ENCODE measurements at regions not wholly inside any gene's neighbourhood (a gene's known extent, or its start where the extent isn't known, plus 50 kb on each side); places are given as distances from the start of the nearest gene placed in this dataset.
"Not testable (repeated sequence)": the region's sequence is repeated elsewhere in the genome, so short reads cannot be mapped to it uniquely, and the experiment has no call there.

DNA sequence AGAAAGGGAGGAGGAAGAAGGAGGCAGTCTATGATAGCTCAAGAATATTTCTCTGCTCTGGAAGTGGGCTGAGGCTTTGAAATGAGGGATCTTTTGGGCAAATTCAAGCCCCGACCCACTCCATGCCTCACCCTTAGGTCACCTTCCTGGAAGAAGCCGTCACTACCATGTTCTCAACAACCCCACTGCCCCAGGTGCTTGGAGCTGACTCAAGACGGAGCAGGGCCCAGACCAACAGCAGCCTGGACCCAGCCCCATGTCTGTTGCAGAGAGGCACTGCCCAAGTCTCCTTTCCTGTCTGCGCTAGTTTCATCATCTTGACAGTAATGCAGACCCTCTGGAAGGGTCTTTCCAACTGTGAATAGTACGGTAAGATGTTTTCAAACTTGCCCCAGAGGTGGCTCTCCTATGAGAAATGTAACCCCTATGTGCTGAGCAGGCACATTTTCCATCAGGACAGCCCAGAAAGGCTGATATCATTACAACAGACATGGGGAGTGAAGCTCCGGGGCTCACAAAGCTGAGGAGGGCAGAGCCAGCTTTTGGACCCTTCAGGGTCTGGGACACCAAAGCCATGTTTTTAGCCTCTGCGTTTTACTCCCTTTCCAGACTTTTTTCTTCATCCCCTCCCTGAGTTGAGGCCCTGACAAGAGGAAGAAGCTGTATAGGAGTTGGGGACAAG is 128.2 kb upstream of the LARP1 start:
- DNase-seq (ENCODE audit: extremely low read depth in 1 of 2, low read depth in 1 of 2): no peak

DNA sequence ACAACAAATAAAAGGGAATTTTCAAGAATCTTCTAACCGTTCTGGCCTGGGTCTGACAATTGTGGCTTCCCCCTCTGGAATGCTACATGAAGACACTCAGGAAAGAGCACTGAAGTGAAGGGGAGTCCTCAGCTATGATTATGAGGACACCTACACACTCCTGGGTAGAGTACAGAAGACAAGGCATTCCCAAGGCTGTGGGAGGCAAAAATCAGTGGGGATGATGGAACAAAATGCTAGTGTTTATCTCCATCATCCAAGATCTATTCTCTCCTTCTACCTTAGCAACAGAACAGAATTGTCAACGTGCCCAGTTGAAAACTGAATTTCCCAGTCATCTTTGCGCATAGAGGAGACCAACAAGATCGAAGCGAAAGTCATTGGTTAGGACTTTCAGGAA is 130.1 kb upstream of the LARP1 start:
- no peak for DNase-seq (ENCODE audit: extremely low read depth in 1 of 2, low read depth in 1 of 2)

DNA sequence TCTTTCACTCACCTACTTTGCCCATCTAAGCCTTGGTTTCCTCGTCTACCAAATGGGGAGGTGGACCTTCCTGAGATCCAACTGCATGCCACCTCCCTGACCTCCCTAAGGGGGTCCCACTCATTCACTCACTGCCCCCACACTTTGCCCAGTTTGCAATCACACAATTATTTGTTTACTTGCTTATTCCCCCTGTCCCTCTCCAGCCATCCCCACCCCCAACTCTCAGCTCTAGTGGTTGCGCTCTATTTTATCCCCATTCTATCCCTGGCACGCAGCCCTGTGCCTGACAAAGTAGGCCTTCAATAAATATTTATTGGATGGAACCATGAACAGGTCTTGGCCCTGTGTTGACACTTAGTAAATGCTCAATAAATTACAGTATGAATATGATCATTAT is 130.8 kb upstream of the LARP1 start:
- no peak for DNase-seq (ENCODE audit: extremely low read depth in 1 of 2, low read depth in 1 of 2)

DNA sequence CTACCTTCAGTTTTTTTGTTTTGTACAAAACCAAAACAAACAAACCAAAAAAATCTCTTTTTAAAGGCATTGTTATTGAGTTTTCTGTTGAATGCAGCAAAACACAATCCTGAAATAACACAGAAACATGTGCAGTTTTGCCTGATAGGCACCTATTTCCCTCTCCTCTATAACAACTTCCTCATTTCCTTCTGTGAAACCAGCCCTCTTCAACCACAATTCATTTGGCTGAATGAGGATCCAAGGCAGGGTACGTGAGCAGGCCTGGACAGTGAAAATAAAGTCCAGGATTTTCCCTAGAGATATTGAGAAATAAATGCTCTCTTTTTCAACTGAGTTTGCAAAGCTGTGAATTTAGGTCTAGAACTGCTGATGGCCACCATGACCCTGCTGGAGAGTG is 134.8 kb upstream of the LARP1 start:
- no peak for DNase-seq (ENCODE audit: extremely low read depth in 1 of 2, low read depth in 1 of 2)

DNA sequence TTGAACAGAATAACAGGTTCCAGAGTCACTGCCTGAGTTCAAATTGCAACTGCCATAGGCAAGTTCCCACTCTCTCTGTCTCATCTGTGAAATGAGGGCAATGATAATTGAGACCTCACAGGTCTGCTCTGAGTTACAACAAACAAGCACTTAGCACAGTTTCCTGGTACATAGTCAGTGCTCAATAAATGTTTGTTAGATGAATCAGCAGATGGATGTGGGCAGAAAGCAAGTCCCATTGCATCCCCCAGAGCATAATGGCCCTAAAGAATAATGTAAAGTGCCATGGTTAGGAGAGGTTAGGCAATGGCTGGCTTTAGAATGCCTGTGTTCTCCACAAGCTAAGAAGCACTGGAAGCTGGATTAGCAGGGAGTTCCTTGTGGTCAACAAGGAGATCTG is 136.5 kb upstream of the LARP1 start:
- DNase-seq (ENCODE audit: extremely low read depth in 1 of 2, low read depth in 1 of 2): no peak

DNA sequence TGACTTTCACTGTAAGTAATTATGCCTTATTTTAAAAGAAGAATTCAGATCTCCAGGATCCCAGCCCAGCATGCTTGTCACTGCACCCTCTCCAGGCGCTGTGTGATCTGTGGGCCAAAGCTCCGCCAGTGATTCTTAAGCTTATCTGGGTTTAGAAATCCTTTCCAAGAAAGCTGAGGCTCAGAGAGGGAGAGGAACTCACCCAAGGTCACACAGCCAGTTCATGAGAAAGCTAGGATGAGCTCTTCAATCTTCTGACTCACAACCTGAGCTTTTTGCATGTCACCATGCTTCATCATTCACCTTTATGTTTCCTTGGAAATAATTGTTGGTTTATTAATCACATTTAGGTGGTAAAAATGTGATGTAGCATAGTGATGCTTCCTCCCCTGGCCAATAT is 136.6 kb upstream of the HAND1 start:
- no peak for DNase-seq (ENCODE audit: extremely low read depth in 1 of 2, low read depth in 1 of 2)

DNA sequence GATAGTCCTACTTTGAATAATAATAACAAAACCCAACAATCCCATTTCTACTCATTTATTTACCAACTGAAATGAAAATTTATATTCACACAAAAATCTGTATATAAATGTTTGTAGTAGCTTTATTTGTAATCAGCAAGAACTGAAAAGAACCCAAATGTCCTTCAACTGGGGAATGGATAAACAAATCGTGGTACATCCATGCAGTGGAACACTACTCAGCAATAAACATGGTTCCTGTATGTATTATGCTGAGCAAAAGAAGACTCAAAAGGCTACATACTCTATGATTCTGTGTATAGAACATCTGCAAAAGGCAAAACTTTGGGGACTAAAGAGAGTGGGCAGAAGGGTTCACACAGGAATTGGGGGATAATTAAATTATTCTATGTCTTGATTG is 136.1 kb upstream of the HAND1 start:
- no peak for DNase-seq (ENCODE audit: extremely low read depth in 1 of 2, low read depth in 1 of 2)

DNA sequence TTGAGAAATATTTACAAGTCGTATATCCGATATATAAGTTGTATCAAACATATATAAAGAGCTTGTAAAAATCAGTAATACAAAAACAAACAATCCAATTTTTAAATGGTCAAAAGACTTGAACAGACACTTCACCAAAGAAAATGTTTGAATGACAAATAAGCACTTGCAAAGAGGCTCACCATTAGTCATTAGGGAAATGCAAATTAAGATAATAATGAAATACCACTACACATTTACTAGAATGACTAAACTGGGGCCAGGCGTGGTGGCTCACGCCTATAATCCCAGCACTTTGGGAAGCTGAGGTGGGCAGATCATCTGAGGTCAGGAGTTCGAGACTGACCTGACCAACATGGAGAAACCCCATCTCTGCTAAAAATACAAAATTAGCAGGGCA is 134.6 kb upstream of the HAND1 start:
- DNase-seq (ENCODE audit: extremely low read depth in 1 of 2, low read depth in 1 of 2): no peak

DNA sequence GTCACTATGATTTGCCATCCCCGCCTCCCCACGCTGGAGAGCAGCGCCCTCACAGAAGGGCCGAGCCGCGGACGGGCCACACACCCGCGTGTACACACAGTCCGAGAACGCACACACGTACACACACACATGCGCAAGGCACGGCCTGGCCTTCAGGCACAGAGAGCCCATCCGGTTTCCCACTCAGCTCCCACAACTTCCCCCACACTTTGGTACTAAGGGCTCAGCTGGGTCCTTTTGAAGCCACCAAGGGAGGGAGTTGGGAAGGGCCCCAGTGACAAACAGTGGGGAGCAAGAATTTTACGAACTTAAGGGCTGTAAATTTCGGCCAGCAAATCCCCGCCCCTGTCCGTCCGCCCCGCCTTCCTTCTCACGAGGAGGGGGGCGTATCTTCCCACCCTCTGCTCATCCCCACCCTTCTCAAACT is 133.3 kb upstream of the HAND1 start:
- no peak for DNase-seq (ENCODE audit: extremely low read depth in 1 of 2, low read depth in 1 of 2)

DNA sequence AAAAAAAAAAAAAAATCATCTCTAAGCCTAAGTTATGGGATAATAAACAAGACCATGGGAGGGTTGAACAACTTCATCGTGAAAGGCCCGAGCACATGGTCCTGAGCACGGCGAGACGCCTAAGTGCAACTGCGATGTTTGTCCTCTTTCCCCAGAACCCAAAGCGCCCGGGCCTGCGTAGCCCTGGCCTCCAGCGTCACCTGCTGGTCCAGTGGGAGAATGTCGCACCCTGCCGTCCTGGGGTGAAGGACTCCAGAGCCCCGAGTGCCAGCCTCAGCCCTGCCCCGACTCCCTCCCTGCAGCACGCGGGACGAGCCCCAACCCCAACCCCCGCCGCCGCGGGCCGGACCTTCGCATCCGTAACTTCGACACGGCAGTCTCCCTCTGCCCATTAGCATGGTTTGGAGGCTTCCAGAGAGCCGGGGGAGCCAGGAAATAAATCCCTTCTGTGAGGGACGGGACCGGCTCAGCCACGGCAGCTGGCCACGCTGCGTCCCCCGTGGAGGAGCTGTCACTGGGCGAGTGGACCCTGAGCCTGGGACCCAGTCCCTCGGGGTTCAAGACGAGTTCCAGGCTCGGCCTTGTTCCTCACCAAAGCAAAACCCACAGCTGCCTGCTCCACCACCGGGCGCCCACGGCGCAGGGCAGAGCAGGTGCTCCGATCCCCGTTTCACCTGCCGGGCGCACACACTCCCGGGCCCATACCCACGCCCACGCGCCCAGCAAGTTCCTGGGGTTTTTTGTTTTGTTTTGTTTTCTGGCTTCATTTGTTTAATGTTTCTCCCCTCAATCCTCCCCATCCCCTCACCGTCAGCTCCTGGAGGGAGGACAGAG is 132.5 kb upstream of the HAND1 start:
- DNase-seq (ENCODE audit: extremely low read depth in 1 of 2, low read depth in 1 of 2): peak; percentile 53 to 64

DNA sequence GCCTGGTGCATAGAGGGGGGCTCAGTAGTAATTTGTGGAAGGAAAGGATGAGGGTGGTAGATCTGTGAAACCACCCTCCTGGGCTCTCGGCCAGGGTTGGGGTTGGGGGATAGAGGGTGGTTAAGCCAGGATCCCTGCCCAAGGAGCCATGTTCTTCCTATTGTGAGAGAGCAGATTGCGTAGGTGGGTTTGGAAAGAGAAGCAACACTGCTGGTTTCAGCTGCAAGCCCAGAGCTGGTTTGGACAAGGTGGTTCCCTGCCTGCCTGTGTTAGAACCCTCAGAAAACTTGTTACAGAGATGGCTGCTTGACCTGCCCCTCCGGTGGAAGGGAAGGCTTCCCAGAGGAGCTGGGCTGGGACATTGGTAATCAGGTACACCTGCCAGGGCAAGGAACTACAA is 131.2 kb upstream of the HAND1 start:
- no peak for DNase-seq (ENCODE audit: extremely low read depth in 1 of 2, low read depth in 1 of 2)

DNA sequence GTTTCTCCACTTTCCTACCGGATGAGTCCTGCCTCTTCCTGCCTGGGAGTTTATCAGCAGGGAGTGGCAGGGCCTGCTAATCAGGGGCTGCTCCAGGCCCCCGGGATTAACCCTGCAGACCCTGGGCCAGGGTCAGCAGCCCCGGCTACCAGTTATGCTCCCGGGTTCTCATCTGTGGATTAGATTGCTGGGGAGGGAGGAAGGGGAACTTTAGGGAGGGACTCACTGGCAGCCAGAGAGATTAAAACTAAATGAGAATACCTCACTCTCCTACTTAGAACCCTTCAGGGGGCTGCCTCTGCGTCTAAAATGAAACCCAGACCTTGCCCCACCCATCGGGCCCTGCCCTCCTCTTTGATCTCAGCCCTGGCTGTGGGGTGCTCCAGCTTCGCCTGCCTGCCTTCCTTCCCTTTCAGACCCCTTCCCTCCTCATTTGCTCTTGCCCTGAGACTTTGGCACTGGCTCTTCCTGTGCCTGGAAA is 130.5 kb upstream of the HAND1 start:
- DNase-seq (ENCODE audit: extremely low read depth in 1 of 2, low read depth in 1 of 2): no peak

DNA sequence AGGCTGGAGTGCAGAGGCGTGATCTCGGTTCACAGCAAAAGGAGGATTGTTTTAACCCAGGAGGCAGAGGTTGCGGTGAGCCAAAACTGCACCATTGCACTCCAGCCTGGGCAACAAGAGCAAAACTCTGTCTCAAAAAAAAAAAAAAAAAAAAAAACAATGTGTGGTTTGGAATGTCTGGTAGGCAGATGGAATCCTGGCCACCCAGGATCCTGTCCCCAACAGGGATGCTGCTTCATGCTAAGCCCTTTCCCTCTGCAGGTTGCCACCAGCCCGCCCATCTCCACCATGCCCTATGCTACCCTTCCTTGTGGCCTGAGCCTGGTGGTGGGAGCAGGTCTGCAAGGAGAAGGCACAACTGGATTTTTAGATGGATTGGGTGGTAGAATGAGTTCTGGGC is 129.7 kb upstream of the HAND1 start:
- DNase-seq (ENCODE audit: extremely low read depth in 1 of 2, low read depth in 1 of 2): no peak

DNA sequence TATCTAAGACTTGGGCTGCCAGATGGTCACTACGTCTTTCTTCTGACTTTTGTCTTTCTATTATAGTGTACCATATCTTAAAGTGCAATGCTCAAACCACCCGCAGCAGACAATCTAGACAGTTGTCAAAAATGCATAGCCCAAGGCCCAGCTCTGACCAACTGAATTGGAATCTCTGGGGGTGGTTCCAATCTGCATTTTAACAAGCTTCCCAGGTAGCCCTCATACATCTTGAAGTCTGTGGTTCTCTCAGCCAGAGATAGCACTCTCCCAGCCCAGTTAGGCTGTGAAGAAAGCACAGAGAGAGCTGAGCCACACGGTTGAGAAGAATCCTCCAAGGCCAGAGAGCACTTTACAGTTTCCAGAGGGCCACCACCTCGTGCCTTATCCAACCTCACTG is 128.2 kb upstream of the HAND1 start:
- DNase-seq (ENCODE audit: extremely low read depth in 1 of 2, low read depth in 1 of 2): no peak

DNA sequence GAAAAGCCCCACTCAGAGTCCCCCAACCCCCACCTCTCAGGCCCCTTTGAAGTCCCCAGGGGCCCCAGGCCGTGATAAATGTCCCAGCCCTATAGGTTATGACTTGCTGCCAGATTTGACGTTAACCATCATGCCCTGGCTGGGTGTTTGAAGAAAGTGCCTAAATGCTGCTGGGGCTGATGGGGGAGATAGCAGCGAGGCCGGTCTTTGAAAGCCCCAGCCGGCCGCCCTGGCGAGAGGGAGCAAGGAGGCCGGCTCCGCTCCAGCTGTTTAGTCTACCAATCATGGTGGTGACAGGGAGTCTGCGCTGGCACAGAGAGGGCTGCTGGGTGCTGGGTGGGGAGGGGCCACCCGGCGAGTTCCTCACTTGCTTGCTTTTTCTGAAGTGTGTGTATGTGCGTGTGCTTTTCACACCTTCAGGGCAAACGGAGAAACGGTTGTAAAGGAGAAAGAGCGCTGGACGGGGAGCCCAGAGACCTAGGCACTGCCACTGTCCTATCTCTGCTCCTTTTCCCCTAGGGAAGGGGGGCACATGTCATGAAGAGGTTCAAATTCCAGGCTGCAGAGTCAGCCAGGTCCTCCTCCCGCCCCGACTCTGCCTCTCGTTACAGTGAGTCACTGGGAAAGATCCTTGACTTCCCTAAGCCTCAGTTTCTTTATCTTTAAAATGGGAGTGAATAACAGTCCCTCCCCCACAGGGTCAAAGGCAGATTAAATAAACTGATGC is 126.1 kb upstream of the HAND1 start:
- DNase-seq (ENCODE audit: extremely low read depth in 1 of 2, low read depth in 1 of 2): no peak

DNA sequence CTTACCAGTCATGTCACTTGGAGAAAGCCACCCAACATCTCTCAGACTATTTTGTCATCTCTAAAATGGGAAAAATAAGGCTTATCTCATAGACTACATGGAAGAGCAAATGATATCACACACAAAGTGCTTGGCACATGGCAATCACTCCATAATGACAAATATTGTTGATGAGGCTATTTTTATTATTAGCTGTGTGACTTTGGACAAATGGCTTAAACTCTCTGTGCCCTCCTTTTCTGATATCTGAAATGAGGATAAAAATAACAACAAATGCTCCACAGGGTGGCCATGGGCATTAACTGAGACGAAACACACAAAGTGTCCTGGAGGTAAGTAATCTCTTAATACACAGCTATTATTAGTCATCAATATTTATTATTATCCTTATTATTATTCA is 125.5 kb upstream of the HAND1 start:
- DNase-seq (ENCODE audit: extremely low read depth in 1 of 2, low read depth in 1 of 2): no peak

DNA sequence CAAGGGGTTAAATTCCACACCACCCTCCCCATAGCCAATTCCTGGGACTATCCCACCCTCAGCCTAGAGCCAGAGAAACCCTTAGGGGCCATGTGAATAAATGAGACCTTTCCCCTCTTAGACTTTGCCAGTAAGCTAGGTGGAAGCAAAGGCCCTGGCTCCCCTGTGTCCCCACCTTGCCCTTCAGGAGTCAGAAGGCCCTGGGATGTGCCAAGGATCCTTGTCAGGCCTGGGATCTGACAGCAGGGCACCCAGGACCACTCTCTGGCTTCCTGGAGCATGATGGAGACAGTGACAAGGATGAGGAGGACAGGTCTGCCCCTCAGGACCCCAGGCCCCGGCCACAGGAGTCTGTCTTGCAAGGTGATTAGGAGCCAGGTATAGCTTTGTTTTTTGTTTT is 125.0 kb upstream of the HAND1 start:
- no peak for DNase-seq (ENCODE audit: extremely low read depth in 1 of 2, low read depth in 1 of 2)

DNA sequence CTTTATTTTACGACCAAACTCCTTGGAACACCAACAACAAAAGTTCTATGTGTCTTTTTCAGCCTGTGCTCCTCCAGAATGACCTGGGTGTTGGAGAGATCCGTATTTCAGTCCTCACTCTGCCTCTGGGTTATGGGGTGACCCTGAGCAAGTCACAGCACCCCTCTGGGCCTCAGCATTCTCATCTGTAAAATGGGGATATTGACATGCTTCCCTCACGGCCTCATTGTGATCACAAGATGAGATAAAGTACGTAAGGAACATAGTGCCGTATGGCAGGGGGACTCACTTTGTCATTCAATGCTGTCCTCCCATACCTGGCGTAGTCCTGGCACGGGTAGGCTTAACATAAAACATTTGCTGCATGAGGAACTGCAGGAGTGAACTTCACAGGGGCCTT is 123.0 kb upstream of the HAND1 start:
- DNase-seq (ENCODE audit: extremely low read depth in 1 of 2, low read depth in 1 of 2): no peak

DNA sequence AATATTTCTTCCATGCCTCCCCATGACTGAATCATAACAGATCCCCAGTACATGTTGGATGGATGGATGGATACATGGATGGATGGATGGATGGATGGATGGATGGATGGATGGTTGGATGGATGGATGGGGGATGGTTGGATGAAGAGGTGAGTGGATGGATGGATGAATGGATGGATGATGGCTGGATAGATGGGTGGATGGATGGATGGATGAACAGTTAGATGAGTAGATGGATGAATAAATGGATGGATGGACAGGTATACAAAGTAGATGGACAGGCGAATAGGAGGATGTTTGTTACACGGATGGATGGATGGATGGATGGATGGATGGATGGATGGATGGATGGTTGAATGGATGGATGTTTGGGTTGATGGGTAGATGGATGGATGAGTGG is 120.0 kb upstream of the HAND1 start:
- no peak for DNase-seq (ENCODE audit: extremely low read depth in 1 of 2, low read depth in 1 of 2)

DNA sequence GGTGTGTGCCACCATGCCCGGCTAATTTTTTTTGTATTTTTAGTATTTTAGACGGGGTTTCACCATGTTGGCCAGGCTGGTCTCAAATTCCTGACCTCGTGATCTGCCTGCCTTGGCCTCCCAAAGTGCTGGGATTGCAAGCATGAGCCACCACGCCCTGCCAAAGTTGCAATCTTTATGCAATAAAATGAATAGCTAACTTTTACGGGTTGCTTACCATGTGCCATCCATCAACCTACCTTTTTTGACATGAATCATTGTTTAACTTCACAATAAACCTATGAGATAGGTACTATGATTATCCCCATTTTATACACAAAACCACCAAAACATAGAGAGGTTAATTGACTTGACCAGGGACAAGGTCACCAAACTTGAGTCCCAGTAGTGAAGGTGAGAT is 118.8 kb upstream of the HAND1 start:
- DNase-seq (ENCODE audit: extremely low read depth in 1 of 2, low read depth in 1 of 2): not testable (repeated sequence)

DNA sequence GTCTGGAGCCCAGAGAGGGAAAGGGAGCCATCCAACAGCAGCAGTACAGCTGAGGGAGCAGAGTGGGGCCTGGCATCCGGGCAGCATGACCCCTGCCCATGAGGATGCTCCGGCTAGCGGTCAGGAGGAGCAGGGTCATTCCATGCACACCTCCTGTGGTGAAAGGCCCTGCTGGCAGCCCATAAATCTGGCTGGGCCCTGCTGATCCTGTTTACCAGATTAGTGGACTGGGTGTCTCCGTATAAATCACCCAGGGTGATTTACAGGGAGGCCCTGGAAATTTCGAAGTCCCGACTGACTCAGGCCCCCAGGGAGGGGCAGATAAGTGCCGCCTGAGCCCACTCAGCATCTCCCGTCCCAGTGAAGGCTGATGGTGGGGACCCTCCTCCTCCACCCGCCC is 117.6 kb upstream of the HAND1 start:
- no peak for DNase-seq (ENCODE audit: extremely low read depth in 1 of 2, low read depth in 1 of 2)

DNA sequence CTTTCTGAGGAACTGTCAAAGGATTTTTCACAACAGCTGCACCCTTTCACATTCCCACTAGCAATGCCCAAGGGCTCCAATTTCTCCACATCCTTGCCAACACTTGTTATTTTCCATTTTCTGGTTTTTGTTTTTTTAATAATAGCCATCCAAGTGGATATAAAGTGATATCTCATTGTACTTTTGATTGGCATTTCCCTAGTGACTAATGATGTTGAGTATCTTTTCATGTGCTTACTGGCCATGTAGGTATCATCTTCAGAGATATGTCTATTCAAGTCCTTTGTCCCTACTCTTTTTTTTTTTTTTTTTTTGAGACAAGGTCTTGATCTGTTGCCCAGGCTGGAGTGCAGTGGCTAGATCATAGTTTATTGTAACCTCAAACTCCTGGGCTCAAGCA is 115.8 kb upstream of the HAND1 start:
- DNase-seq (ENCODE audit: extremely low read depth in 1 of 2, low read depth in 1 of 2): no peak
